GM20000 (cell line): ENCODE measurements at regions not wholly inside any gene's neighbourhood (a gene's known extent, or its start where the extent isn't known, plus 50 kb on each side); places are given as distances from the start of the nearest gene placed in this dataset.
"Not testable (repeated sequence)": the region's sequence is repeated elsewhere in the genome, so short reads cannot be mapped to it uniquely, and the experiment has no call there.

Experiments
- DNase-seq: peaks from one replicate; pipeline ENCODE4 v3.0.0; 2012; ENCODE audit warnings: low spot score
- TF ChIP-seq, protein P1 (sequence below): IDR thresholded peaks from 2 replicates; pipeline ENCODE4 v1.5.1; 2012; ENCODE audit warnings: mild to moderate bottlenecking, control low read depth; ENCODE audit errors: extremely low read depth, missing control alignments

DNA sequence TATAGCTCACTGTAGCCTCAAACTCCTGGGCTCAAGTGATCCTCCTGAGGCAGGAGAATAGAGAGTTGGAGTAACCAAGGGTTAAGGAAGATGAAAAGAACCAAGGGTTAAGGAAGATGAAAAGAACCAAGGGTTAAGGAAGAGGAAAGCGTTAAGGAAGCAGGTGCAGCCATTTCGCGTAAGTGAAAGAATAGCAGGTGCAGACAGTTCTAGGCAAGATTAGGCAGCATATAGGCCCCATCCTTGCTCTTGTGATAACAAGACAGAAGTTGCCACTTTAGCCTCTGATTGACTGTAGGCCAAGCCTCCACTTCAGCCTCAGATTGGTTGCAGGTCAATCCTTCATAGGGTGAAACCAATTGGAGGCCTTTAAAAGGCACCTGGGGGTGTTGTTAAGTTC is 677.4 kb downstream of the PDCD6IP start:
- DNase-seq: no peak
- TF ChIP-seq, protein P1, sequence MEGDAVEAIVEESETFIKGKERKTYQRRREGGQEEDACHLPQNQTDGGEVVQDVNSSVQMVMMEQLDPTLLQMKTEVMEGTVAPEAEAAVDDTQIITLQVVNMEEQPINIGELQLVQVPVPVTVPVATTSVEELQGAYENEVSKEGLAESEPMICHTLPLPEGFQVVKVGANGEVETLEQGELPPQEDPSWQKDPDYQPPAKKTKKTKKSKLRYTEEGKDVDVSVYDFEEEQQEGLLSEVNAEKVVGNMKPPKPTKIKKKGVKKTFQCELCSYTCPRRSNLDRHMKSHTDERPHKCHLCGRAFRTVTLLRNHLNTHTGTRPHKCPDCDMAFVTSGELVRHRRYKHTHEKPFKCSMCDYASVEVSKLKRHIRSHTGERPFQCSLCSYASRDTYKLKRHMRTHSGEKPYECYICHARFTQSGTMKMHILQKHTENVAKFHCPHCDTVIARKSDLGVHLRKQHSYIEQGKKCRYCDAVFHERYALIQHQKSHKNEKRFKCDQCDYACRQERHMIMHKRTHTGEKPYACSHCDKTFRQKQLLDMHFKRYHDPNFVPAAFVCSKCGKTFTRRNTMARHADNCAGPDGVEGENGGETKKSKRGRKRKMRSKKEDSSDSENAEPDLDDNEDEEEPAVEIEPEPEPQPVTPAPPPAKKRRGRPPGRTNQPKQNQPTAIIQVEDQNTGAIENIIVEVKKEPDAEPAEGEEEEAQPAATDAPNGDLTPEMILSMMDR: no peak

DNA sequence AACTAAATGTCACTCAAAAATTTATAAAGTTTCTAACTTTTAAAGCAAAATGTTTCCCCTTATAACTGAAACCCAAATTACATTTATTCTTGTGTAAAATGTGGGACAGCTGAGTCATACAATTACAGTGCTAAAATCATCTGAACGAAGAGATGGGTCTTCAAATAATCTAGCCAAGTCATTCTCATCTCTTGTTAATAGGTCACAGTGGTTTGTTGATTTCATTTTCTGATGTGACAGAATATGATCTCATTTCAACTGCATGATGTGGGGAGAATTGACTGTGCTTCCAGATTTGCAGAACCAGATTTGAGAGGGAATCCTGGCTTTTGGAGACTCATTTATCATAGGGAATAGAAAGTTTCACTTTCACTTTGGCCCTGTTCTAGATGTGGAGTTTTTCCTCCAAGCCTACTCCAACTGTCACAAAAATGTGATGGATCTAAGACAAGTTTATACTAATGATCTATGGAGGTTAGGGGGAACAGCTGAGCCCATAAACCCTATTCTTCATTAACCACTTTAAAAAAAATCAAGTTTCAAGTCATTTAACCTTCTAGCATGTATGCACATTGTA is 685.0 kb downstream of the PDCD6IP start:
- DNase-seq: no peak
- TF ChIP-seq, protein P1: no peak

DNA sequence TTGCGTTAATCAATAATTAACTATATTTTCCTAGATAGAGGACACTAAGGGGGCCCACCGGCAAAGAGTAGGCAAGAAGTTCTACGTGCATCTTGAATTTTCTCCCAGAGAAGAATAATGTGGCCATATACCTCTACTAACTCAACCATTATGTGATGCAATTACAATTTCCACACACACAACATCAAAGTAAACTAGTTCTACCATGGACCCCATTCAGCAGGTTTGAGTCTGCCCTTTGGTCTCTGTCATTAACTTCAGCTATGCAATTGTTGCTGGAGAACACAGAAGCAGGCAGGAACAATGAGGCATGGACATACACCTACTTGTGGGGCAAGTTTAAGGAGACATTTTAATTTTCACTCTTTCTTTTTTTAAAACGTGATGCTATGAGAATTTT is 705.9 kb downstream of the PDCD6IP start:
- DNase-seq: no peak
- TF ChIP-seq, protein P1: no peak

DNA sequence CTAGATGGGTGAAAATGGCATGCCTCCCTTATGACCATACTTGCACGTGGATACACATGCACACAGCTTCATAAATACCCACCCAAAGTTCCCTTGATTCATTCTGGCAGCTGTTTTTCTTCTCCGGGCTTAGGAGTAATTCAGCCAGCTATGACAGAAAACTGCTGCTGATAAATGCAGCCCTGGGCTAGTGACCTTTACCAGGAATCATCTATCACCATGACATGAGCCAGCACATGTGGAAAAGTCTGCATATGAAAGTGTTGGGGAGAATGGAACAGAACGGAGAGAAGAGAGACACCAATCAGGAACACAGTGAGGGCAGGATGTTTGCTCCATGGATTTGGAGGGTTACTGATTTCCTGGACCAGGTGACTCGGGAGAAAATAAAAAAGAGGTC is 706.3 kb downstream of the PDCD6IP start:
- TF ChIP-seq, protein P1: no peak
- DNase-seq: no peak

DNA sequence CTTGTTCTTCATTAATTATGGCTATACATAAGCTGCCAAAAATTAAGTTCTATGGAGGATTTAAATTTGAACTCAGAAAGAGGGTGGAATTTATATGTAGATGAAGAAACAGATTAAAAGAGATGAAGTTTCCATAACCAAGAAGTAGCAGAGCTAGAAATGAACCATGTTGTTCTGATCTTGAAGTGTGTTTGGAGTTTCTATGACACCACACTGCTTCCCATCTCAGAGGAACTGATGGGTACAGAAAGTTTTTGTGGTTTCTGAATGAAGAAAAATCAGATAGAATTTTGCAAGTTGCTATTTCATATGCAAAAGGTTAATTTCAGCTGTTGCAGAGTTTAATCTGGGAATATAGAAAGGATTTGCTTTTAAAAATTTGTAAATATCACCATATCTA is 710.3 kb downstream of the PDCD6IP start:
- no peak for DNase-seq
- TF ChIP-seq, protein P1: no peak

DNA sequence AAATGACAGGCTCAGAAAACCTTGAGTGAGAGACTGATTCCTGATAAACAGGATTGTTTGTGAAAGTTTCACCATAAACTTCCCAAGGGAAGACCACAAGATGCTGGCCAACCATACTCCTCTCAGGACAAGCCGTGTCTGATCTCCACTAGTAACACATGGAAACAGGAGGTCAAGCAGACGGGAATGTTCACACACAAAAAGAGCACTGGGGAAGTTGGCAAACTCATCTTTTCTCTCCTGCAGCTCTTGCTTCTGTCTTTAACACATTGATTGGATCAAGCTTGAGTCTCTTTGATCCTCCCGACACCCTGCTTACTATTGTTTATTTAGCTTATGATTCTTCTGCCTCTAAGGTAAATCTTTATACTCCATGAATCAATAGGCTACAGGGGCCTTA is 713.5 kb downstream of the PDCD6IP start:
- no peak for DNase-seq
- TF ChIP-seq, protein P1: no peak

DNA sequence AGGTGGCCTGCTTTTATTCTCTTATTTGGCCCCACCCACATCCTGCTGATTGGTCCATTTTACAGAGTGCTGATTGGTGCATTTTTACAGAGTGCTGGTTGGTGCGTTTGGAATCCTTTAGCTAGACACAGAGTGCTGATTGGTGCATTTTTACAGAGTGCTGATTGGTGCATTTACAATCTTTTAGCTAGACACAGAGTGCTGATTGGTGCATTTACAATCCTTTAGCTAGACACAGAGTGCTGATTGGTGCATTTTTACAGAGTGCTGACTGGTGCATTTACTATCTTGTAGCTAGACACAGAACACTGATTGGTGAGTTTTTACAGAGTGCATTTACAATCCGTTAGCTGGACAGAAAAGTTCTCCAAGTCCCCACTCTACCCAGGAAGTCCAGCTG is 720.6 kb downstream of the PDCD6IP start:
- DNase-seq: not testable (repeated sequence)

DNA sequence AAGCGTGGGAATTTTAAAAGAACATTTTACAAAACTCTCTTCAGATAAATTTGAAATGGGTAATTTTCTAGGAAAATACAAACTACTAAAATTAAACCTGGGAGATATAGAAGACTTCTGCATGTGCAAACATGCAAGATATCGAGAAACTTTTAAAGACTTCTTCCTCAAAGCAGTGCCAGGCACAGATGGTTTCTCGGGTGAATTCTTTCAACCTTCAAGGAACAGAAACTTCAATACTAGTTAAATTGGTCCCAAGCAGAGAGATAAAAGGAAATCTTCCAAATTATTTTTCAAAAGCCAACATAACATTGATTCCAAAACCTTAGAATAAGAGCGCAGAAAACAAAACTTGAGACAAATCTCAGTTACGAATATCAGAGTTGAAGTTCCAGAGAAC is 732.7 kb downstream of the PDCD6IP start:
- no peak for DNase-seq
- TF ChIP-seq, protein P1: no peak
